DND-41 (cell line): ENCODE measurements at regions not wholly inside any gene's neighbourhood (a gene's known extent, or its start where the extent isn't known, plus 50 kb on each side); places are given as distances from the start of the nearest gene placed in this dataset.

ENCODE experiments used
- ATAC-seq: fragments of 200-7000 bp; cut with Tn5 transposase; 3 replicates; pipeline ENCODE4 v1.9.1; 2021; ENCODE audit warnings: low read depth; ENCODE audit not compliant: insufficient read depth
- DNase-seq: peaks from one replicate; pipeline ENCODE4 v3.0.0-alpha.2; 2020
- H2AFZ ChIP-seq: 2 replicates; pipeline ENCODE4 v1.6.0; 2012; ENCODE audit warnings: low read depth, low read length
- H3K27ac ChIP-seq: 2 replicates; pipeline ENCODE4 v1.5.1; 2012; ENCODE audit warnings: low read length, inconsistent platforms
- H3K27me3 ChIP-seq: fragments of 200-600 bp; sonication (generic); 2 replicates; pipeline ENCODE4 v1.6.0; 2012; ENCODE audit warnings: low read length, mild to moderate bottlenecking, inconsistent platforms; ENCODE audit not compliant: insufficient read depth, poor library complexity
- H3K36me3 ChIP-seq: 2 replicates; pipeline ENCODE4 v1.5.1; 2012; ENCODE audit warnings: low read length, inconsistent platforms; ENCODE audit not compliant: insufficient read depth
- H3K4me1 ChIP-seq: 2 replicates; pipeline ENCODE4 v1.5.1; 2012; ENCODE audit warnings: mild to moderate bottlenecking, low read length; ENCODE audit not compliant: insufficient read depth
- H3K4me2 ChIP-seq: 2 replicates; pipeline ENCODE4 v1.6.0; 2012; ENCODE audit warnings: mild to moderate bottlenecking, moderate library complexity, low read length, inconsistent platforms; ENCODE audit not compliant: insufficient read depth
- H3K4me3 ChIP-seq, 2 experiments: fragments of 200-600 bp in 1 of 2; shearing (Covaris generic) in 1 of 2; 2 replicates each; pipeline ENCODE4 v1.5.1; 2012 to 2016; ENCODE audit warnings: inconsistent platforms in 2 of 2, low read length in 2 of 2, mild to moderate bottlenecking in 2 of 2, low read depth in 1 of 2, moderate library complexity in 1 of 2
- H3K79me2 ChIP-seq: 2 replicates; pipeline ENCODE4 v1.6.0; 2012; ENCODE audit warnings: low read length, inconsistent platforms; ENCODE audit not compliant: insufficient read depth
- H3K9ac ChIP-seq: 2 replicates; pipeline ENCODE4 v1.6.0; 2012; ENCODE audit warnings: low read depth, mild to moderate bottlenecking, inconsistent platforms, low read length, moderate library complexity
- H3K9me3 ChIP-seq: 2 replicates; pipeline ENCODE4 v1.5.1; 2012; ENCODE audit warnings: low read length, moderate library complexity, mild to moderate bottlenecking, inconsistent platforms; ENCODE audit not compliant: insufficient read depth, severe bottlenecking
- H4K20me1 ChIP-seq: 2 replicates; pipeline ENCODE4 v1.6.0; 2012; ENCODE audit warnings: low read length; ENCODE audit not compliant: insufficient read depth
- EZH2 ChIP-seq: IDR thresholded peaks from 3 replicates; pipeline ENCODE4 v1.6.1; 2012; ENCODE audit warnings: borderline replicate concordance, low read depth, mild to moderate bottlenecking, moderate library complexity, low read length, inconsistent platforms; ENCODE audit not compliant: severe bottlenecking
- TF ChIP-seq, protein P1 (sequence below): IDR thresholded peaks from 2 replicates; pipeline ENCODE4 v1.5.1; 2012; ENCODE audit warnings: borderline replicate concordance, low read length, moderate library complexity, mild to moderate bottlenecking; ENCODE audit not compliant: poor library complexity, severe bottlenecking; ENCODE audit errors: extremely low read depth

- Histone ChIP-seq H4K20me1 (no peaks in the 10 kb centered on the region), H3K9me3 (peaks cover 5% of the 10 kb centered on the region), H3K79me2 (no peaks in the 10 kb centered on the region), H2AFZ (no peak overlapping the region), H3K27ac (no peak overlapping the region), H3K4me2 (no peak overlapping the region), H3K36me3 (no peaks in the 10 kb centered on the region), H3K4me3 (no peak overlapping the region), H3K4me1 (no peaks in the 10 kb centered on the region), H3K9ac (no peak overlapping the region), H3K27me3 (peaks cover 4% of the 10 kb centered on the region)
- TF ChIP-seq EZH2: no peak
- TF ChIP-seq, protein P1, sequence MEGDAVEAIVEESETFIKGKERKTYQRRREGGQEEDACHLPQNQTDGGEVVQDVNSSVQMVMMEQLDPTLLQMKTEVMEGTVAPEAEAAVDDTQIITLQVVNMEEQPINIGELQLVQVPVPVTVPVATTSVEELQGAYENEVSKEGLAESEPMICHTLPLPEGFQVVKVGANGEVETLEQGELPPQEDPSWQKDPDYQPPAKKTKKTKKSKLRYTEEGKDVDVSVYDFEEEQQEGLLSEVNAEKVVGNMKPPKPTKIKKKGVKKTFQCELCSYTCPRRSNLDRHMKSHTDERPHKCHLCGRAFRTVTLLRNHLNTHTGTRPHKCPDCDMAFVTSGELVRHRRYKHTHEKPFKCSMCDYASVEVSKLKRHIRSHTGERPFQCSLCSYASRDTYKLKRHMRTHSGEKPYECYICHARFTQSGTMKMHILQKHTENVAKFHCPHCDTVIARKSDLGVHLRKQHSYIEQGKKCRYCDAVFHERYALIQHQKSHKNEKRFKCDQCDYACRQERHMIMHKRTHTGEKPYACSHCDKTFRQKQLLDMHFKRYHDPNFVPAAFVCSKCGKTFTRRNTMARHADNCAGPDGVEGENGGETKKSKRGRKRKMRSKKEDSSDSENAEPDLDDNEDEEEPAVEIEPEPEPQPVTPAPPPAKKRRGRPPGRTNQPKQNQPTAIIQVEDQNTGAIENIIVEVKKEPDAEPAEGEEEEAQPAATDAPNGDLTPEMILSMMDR: no peak
- ATAC-seq: no peak
- DNase-seq: no peak
Measured at GRCh38 chr6:40688214-40688761, 101.1 kb upstream of the LRFN2 start.

DNA sequence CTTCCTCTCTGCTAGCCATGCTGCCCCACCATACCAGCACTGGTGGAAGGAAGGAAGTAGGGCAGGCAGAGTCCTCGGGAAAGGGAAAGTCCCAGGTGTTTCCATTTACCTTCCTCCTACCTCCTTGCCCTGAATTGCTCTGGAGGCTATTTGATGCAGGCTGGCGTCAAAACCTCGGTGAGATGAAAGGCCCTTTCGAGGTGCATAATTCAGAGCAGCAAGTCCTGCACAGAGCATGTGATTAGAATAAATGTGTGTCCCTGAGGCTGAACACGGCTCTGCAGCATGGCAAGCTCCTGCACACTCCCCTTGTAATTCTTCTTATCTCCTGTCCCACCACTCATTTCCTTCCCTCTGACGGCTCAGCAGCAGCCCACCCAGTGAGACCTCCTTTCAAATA is 98.7 kb upstream of the LRFN2 start:
- H3K9ac ChIP-seq: no peak overlapping the region
- H2AFZ ChIP-seq: no peak overlapping the region
- ATAC-seq (no peak), DNase-seq (no peak)
- H3K4me1 ChIP-seq: no peaks in the 10 kb centered on the region
- no peak for TF ChIP-seq EZH2
- TF ChIP-seq, protein P1: no peak
- H3K27me3 ChIP-seq: peaks cover 4% of the 10 kb centered on the region
- no peak overlapping the region for H3K4me2 ChIP-seq
- no peaks in the 10 kb centered on the region for H4K20me1 ChIP-seq
- no peaks in the 10 kb centered on the region for H3K79me2 ChIP-seq
- no peaks in the 10 kb centered on the region for H3K36me3 ChIP-seq
- no peak overlapping the region for H3K4me3 ChIP-seq
- no peak overlapping the region for H3K27ac ChIP-seq
- H3K9me3 ChIP-seq: peaks cover 5% of the 10 kb centered on the region

DNA sequence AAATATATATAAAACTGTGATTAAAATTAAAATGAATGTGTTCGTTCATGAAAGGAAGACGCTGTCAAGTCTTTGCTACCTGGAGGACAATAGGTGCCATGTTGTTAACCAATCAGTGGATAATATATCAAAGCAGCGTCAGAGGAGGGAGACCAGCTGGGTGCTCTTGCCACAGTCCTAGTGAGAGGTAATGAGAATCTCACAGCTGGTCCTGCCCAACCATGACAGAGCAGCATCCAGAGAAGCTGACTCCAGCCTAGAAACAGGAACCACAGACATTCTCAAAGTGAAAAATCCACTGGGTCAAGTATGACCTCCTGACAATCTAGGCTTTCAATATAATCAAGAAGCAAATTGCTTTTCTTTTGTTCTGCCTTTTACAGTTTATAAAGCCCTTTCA is 94.5 kb upstream of the LRFN2 start:
- Histone ChIP-seq H3K4me3 (no peak overlapping the region), H2AFZ (no peak overlapping the region)
- DNase-seq: no peak

More for the DNA sequence above, 94.5 kb upstream of the LRFN2 start:
- Histone ChIP-seq H3K27me3 (peaks cover 4% of the 10 kb centered on the region), H3K9me3 (peaks cover 5% of the 10 kb centered on the region), H4K20me1 (no peaks in the 10 kb centered on the region), H3K9ac (no peak overlapping the region), H3K27ac (no peak overlapping the region), H3K4me1 (no peaks in the 10 kb centered on the region), H3K4me2 (no peak overlapping the region), H3K79me2 (no peaks in the 10 kb centered on the region), H3K36me3 (no peaks in the 10 kb centered on the region)
- TF ChIP-seq EZH2: no peak
- TF ChIP-seq, protein P1: no peak
- ATAC-seq: no peak
